ENCODE measurements at regions not wholly inside any gene's neighbourhood (a gene's known extent, or its start where the extent isn't known, plus 50 kb on each side); places are given as distances from the start of the nearest gene placed in this dataset.
A peak's percentile ranks its signal among the peaks of the same experiment; 100 is the strongest.

DNA sequence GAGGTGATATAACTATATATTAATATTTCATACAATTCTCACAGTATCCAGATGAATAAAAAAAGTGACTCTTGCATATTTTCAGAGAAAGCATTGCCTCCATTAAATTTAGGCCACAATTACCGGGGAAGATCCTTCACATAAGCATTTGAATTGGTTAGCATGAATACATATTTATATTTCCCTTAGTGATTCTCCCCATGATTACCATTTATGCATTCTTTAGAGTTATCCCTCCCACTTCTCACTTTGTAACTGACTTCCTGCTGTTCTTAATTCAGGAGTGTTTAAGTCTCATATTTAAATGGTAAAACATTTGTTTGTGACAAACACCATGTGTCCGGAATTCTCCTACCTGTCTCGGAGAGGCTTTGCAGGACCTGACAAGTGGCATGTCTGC, 523.4 kb downstream of the CCDC85A start:
- no peak for DNase-seq (ENCODE audit: low spot score)

- no peak for DNase-seq (ENCODE audit: low spot score)
Measured at GRCh38 chr2:56707650-56708049, 523.9 kb downstream of the CCDC85A start.

- DNase-seq (ENCODE audit: low spot score): no peak
Measured at GRCh38 chr2:56709181-56709580, 525.4 kb downstream of the CCDC85A start.

- no peak for DNase-seq (ENCODE audit: low spot score)
Measured at GRCh38 chr2:56713161-56713676, 529.4 kb downstream of the CCDC85A start.

DNA sequence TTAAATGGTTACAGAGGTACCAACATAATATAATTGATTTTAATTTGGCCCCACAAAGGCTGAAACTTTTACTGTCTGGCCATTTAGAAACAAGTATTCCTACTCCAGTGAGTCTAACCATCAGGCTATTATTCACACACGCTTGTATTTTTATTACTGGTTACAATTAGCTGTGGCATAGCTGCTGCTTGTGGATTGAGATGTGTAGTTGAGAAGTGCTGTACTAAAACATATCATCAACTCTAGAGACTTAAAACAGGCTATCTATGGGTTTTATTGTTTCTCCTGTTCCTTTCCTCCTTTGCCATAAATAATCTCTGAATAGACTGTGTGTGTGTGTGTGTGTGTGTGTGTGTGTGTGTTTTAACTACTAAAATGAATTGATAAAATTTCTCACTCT, 530.2 kb downstream of the CCDC85A start:
- DNase-seq (ENCODE audit: low spot score): no peak

DNA sequence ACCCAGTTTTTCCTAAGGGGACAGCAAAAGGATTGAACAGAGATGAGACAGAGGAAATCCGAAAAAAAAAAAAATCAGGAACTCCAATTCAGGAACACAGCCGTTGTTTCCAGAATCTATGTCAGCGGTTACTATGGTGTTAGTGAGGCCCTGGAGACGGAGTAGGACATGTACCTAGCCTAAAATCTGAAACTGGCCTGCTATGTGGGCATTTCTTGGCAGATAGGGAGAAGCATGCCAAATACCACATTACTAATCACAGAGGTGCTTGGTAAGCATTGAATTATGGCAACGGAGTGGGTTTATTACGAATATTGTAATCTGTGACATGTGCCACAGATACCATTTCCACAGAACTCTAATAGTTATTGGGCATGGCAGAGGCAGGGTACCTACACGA, 530.6 kb downstream of the CCDC85A start:
- no peak for DNase-seq (ENCODE audit: low spot score)

DNA sequence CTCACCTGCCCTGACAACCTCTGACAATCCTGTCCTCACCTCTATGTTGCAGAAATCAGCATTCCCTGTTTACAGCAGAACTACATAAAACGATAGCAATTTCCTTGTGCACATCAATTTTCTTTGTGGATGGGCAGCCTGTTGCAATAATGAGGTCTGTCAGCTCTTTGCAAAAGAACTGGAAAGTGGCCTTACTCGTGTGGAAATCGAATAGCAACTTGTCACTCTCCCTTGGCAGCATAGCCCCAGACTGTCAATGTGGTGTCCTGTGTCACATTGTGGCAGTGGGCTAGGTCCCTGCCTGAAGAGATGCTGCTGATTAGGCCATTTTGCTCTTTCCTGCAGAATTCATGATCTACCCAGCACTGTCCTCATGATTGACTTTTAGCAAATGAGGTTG, 531.9 kb downstream of the CCDC85A start:
- no peak for DNase-seq (ENCODE audit: low spot score)

- no peak for DNase-seq (ENCODE audit: low spot score)
Measured at GRCh38 chr2:56718413-56718812, 534.6 kb downstream of the CCDC85A start.

DNA sequence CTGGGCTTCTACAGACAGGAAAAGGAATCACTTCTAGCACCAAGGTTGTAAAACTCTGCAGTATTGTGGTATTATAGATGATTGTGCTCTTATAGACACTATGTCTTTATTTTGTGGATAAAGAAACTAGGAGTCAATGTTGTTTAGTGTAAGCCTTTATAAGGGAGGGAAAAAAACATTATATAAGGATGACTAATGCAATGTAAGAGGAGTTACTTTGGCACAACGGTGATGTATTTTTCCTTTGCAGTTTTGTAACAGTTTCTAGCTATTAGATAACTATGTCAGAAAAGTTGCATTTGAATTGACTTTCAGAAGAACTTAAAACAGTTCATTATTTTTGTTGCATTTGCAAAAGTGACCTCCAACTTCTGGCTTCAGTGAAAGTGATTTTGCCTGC, 545.4 kb downstream of the CCDC85A start:
- DNase-seq (ENCODE audit: low spot score): no peak

DNA sequence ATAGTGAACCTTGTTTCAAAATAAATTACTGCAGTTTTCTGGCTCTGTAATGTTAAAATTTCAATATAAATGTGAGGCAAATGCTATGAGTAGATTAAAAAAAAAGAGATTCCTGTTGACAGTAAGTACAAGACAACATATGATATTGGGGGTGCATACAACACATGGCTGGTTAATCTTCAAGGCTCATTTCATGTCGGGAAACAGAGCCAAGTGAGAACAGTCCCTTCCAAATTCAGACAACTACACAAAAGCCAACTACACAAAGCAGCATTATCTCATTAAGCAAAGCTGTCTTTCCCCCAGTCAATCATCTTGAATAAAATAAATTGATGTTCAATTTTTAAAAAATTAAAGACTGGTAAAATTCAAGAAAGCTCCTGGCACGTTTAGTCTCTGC, 549.2 kb downstream of the CCDC85A start:
- DNase-seq (ENCODE audit: low spot score): no peak

- no peak for DNase-seq (ENCODE audit: low spot score)
Measured at GRCh38 chr2:56739413-56739812, 555.6 kb downstream of the CCDC85A start.

DNA sequence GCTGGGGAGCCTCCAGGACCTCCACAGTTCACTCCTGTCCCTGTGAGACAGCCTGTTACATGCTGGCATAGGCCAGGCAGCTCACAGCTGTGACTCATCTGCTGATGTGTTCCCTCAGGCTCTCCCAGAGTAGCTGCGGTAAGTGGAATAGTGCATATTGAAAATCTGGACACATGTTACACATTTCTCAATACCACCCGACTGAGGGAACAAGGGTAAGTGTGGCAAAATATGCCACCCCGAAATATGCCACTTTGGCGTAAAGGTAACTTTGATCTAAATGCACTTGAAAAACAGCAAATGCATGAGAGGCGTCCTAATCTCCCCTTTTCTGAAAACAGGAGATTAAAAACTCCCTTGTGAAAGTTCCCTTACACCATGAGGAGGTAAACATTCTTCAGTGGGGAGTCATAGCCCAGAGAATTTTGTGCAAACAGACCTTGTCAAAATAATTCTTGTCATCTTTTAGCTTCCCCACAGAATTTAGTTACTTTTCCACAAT, 557.9 kb downstream of the CCDC85A start:
- DNase-seq (ENCODE audit: low spot score): peak; percentile 21

- DNase-seq (ENCODE audit: low spot score): no peak
Measured at GRCh38 chr2:56743807-56744206, 560.0 kb downstream of the CCDC85A start.

GRCh38 chr2:56749152-56749752, 565.5 kb downstream of the CCDC85A start:
- DNase-seq (ENCODE audit: low spot score): no peak

DNA sequence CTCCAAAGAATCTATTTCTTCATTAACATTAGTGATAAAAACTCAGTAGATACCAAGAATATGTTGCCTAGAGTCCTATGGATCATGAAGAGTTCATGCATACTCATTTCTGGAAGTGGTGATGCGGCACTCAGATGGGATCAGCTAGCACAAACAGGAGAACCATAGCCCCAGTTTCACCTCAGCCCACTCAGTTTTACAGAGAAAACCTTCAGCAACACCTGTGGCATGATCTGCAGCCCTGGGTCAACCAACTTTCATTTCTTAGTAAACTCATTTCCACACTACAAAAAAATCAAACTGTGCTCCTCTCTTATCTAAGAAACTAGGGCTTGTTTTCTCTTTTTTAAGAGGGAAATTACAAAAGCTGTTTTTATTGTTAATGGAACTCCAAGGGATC, 569.4 kb downstream of the CCDC85A start:
- DNase-seq (ENCODE audit: low spot score): no peak

DNA sequence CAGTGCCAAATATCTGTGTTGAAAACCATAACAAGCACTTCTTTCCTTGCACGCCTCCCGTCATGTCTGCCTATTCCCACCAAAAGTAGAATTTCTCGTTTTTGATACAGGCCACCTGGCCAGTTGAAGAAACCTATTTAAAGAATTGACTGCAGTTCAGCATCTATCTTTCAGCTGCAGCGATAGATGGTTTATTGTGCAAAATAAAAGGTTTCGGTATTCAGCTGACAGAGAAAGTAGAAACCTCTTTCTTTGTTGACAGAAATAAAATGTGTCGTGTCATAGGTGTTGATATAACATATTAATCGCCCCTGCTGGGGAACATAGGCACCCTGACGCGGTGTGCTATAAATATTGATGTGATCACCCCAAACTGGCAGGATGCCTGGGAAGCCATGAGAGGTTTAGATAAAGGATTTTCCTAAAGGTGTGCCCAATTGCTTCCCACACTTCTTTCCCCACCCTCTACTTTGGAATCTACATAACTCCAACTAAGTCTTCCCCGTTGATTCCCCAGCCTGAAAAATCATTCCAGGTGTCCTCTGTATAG, 570.4 kb downstream of the CCDC85A start:
- DNase-seq (ENCODE audit: low spot score): no peak

GRCh38 chr2:56754627-56755026, 570.8 kb downstream of the CCDC85A start:
- DNase-seq (ENCODE audit: low spot score): no peak

DNA sequence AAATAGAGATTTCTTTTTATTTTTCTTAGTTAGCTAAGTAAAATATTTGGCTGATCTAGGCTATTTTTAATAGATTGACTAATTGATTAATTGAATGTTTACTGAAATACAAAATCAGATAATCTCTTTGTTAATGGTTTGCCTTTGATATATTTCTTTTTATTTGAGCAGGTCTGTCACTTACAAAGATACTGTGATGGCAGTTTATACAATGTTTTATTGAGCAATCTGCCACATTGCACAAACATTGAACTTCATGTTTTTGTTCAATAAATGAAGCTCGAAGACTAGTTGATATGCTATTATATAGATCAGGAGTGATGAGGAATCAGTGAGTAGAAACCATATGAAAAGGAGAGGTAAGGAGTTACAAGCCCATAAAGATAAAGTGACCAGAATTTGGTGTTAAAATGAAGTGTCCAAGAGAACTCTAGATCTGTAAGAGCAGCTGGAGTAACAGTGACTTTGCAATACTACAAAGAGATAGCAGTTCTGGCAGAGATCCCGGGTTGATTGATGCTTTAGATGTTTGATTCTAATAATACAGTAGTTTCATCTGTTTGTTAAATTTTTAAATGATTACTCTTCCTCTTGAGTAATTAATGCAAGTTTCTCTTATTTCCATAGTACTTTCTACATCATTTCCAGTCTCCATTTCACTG, 574.2 kb downstream of the CCDC85A start:
- no peak for DNase-seq (ENCODE audit: low spot score)

- DNase-seq (ENCODE audit: low spot score): no peak
Measured at GRCh38 chr2:56763683-56764082, 579.9 kb downstream of the CCDC85A start.

- DNase-seq (ENCODE audit: low spot score): no peak
Measured at GRCh38 chr2:56768973-56769372, 585.2 kb downstream of the CCDC85A start.

DNA sequence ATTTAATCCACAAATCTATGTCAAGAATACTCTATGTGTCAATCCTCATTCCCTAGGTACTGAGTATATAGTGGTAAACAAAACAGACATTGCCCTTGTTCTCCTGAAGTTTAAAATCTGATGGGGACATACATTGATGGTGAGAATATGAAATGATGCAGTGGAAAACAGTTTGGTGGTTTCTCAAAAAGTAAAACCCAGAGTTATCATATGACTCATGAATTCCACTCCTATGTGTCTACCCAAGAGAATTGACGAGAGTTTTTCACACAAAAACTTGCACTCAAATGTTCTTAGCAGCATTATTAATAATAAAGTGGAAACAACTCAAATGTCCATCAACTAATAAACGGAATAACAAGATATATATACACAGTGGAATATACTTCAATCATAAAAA, 586.7 kb downstream of the CCDC85A start:
- DNase-seq (ENCODE audit: low spot score): no peak

- DNase-seq (ENCODE audit: low spot score): no peak
Measured at GRCh38 chr2:56784046-56784445, 600.3 kb downstream of the CCDC85A start.

DNA sequence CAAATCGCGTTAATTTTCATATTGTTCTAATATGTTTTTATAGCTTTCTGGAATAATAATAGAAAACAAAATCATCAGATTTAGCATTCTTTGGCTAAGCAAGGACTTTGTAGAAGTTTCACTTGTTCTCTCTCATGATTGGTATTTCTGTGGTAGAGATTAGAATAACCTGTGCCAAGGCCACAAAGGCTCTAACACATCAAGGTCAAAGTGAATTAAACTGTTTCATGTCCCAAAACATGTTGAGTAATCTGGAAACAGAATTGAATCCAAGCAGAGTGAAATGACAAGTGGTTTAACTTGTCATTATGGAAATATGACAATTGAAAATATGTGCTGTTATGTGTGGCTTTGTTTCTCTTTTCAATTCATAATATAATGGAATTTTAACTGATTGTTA, 617.4 kb downstream of the CCDC85A start:
- DNase-seq (ENCODE audit: low spot score): no peak
